Endothelial cell of umbilical vein (primary cell): ENCODE measurements at regions not wholly inside any gene's neighbourhood (a gene's known extent, or its start where the extent isn't known, plus 50 kb on each side); places are given as distances from the start of the nearest gene placed in this dataset.

Experiments
- BruUV-seq: library from RNA; stranded (reverse); fragments of 400-500 nt; replicated peaks from 2 replicates; lab custom pipeline; 2021; lab: Mats Ljungman, UMichigan
- CTCF ChIA-PET: fragments of 300-600, 350-600 bp; sonication (Branson Sonifier 250); formaldehyde crosslinking; loops from one replicate; lab custom pipeline; 2021; ENCODE audit warnings: antibody characterized with exemption, inconsistent platforms; lab: Charles Lee
- POLR2A ChIA-PET: fragments of 300-600, 350-600 bp; sonication (Branson Sonifier 250); formaldehyde crosslinking; loops from one replicate; lab custom pipeline; 2021; ENCODE audit warnings: antibody characterized with exemption, inconsistent platforms; lab: Charles Lee
- DNase-seq: peaks from one replicate; pipeline ENCODE4 v3.0.0-alpha.2; 2011; ENCODE audit warnings: low read depth, low spot score
- FAIRE-seq: peaks from 2 replicates; lab custom pipeline; 2011; peaks lifted over from hg19 to GRCh38; lab: Jason Lieb, UNC
- H2AFZ ChIP-seq: 2 replicates; pipeline ENCODE4 v1.6.0; 2012; ENCODE audit warnings: low read depth, low read length, control low read depth, inconsistent platforms
- H3K27ac ChIP-seq: 2 replicates; pipeline ENCODE4 v1.5.1; 2011; ENCODE audit warnings: low read depth, mild to moderate bottlenecking, control low read depth, low read length, moderate library complexity; ENCODE audit not compliant: insufficient read depth
- H3K27me3 ChIP-seq, 2 experiments: 2 replicates each; pipeline versions ENCODE4 v1.6.0 to v1.6.1; 2011; ENCODE audit warnings: low read length in 2 of 2, mixed read lengths in 1 of 2; ENCODE audit not compliant: control insufficient read depth in 2 of 2, insufficient read depth in 2 of 2
- H3K36me3 ChIP-seq, 2 experiments: 2 replicates in 1 of 2; 3 replicates in 1 of 2; pipeline ENCODE4 v1.5.1; 2011; ENCODE audit warnings: low read length in 2 of 2, mild to moderate bottlenecking in 1 of 2, moderate library complexity in 1 of 2; ENCODE audit not compliant: control insufficient read depth in 2 of 2, insufficient read depth in 2 of 2; ENCODE audit errors: extremely low read depth in 1 of 2
- H3K4me1 ChIP-seq: 3 replicates; pipeline ENCODE4 v1.5.1; 2011; ENCODE audit warnings: mild to moderate bottlenecking, low read length; ENCODE audit not compliant: control insufficient read depth, insufficient read depth; ENCODE audit errors: extremely low read depth
- H3K4me2 ChIP-seq: 2 replicates; pipeline ENCODE4 v1.6.1; 2011; ENCODE audit warnings: low read length, control low read depth, mixed read lengths; ENCODE audit not compliant: insufficient read depth
- H3K4me3 ChIP-seq, 3 experiments: fragments of 200-600 bp in 1 of 3; sonication (generic), shearing (Covaris generic) in 1 of 3; replicated peaks in 1 of 3; 2 replicates each; pipeline ENCODE4 v1.5.1; 2011 to 2016; ENCODE audit warnings: control low read depth in 3 of 3, low read length in 3 of 3, mild to moderate bottlenecking in 2 of 3, inconsistent platforms in 1 of 3, low read depth in 1 of 3, moderate library complexity in 1 of 3; ENCODE audit not compliant: insufficient read depth in 1 of 3
- H3K79me2 ChIP-seq: 2 replicates; pipeline ENCODE4 v1.6.0; 2012; ENCODE audit warnings: low read length, inconsistent platforms; ENCODE audit not compliant: control insufficient read depth, insufficient read depth
- H3K9ac ChIP-seq: replicated peaks from 2 replicates; pipeline ENCODE3; 2011; ENCODE audit warnings: low read length, control low read depth; ENCODE audit not compliant: insufficient read depth; ENCODE audit errors: extremely low read depth
- H3K9me1 ChIP-seq: replicated peaks from 3 replicates; pipeline ENCODE4 v1.6.0; 2011; ENCODE audit warnings: mild to moderate bottlenecking, low read length; ENCODE audit not compliant: control insufficient read depth, insufficient read depth; ENCODE audit errors: extremely low read depth
- H3K9me3 ChIP-seq: replicated peaks from 2 replicates; pipeline ENCODE4 v1.5.1; 2012; ENCODE audit warnings: low read length, inconsistent platforms; ENCODE audit not compliant: control insufficient read depth, insufficient read depth
- H4K20me1 ChIP-seq: replicated peaks from 2 replicates; pipeline ENCODE3; 2011; ENCODE audit warnings: mild to moderate bottlenecking, low read length; ENCODE audit not compliant: control insufficient read depth, insufficient read depth; ENCODE audit errors: extremely low read depth
- EZH2 ChIP-seq: IDR thresholded peaks from 2 replicates; pipeline ENCODE4 v1.6.1; 2012; ENCODE audit warnings: borderline replicate concordance, low read depth, mild to moderate bottlenecking, moderate library complexity, low read length, inconsistent platforms; ENCODE audit not compliant: severe bottlenecking
- FOS ChIP-seq: IDR thresholded peaks from 2 replicates; pipeline ENCODE4 v1.6.1; 2011; ENCODE audit warnings: mild to moderate bottlenecking, low read length, moderate library complexity, borderline replicate concordance; ENCODE audit not compliant: insufficient read depth
- GATA2 ChIP-seq: IDR thresholded peaks from 2 replicates; pipeline ENCODE4 v1.7.0; 2011; ENCODE audit warnings: low read depth, mild to moderate bottlenecking, moderate library complexity, mixed read lengths, low read length; ENCODE audit not compliant: insufficient read length, insufficient read depth
- JUN ChIP-seq: IDR thresholded peaks from 2 replicates; pipeline ENCODE4 v1.6.1; 2011; ENCODE audit warnings: borderline replicate concordance, low read depth; ENCODE audit not compliant: insufficient read length, insufficient read depth
- MYC ChIP-seq: IDR thresholded peaks from one replicate; pipeline ENCODE4 v1.6.1; 2011; ENCODE audit warnings: mild to moderate bottlenecking, low read depth, low read length
- POLR2A ChIP-seq: IDR thresholded peaks from 2 replicates; pipeline ENCODE4 v1.6.1; 2012; ENCODE audit warnings: low read depth, mild to moderate bottlenecking, control low read depth, low read length
- POLR2AphosphoS5 ChIP-seq: IDR thresholded peaks from 2 replicates; pipeline ENCODE4 v1.6.1; 2012; ENCODE audit warnings: low read depth, mild to moderate bottlenecking, control low read depth, low read length, moderate library complexity; ENCODE audit not compliant: insufficient read depth
- dilution Hi-C: fragments of 300-500 bp; cut with MboI; formaldehyde crosslinking; loops from one replicate; pipeline ENCODE4 v1.15.0; 2019; ENCODE audit warnings: low sequenced_read_pairs; ENCODE audit not compliant: extremely low pct_ligation_motif_present
- intact Hi-C: fragments of 100-400 bp; cut with micrococcal nuclease; formaldehyde crosslinking; loops from one replicate; pipeline ENCODE4 v1.10.0; 2022
- TF ChIP-seq, protein P1 (sequence below): IDR thresholded peaks from 2 replicates; pipeline ENCODE4 v1.6.1; 2011; ENCODE audit not compliant: insufficient read depth, insufficient read length
- TF ChIP-seq, protein P2 (sequence below), 2 donors: IDR thresholded peaks; 1 replicate in 1 of 2; 2 replicates in 1 of 2; pipeline ENCODE4 v1.5.1; 2011; ENCODE audit warnings: low read length in 2 of 2, mild to moderate bottlenecking in 2 of 2, moderate library complexity in 2 of 2, control low read depth in 1 of 2, inconsistent platforms in 1 of 2, low read depth in 1 of 2; ENCODE audit not compliant: insufficient read depth in 1 of 2; ENCODE audit errors: extremely low read depth in 1 of 2

DNA sequence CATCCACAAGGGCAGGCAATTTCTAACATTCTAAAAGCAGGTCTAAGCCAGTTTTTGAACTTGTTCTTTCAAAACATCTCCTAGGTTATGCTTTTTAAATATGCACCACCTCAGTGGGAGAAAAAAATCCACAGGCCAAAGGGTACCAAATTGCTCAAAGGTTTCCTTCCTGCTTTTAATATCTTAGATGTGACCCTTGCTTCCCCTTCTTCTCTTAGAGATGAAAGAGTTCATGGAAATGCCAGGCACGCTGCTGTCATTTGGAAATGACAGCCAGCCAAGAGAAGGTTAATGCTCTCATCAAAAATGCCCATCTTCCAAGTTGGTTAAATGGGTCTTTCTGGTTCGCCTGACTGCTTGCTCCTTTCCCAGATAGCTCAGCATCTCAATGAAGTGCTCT is 497.1 kb downstream of the CD83 start:
- ChIA-PET POLR2A (no interaction called here), CTCF (no interaction called here)
- Histone ChIP-seq H3K36me3 (no peaks in the 10 kb centered on the region), H2AFZ (no peak overlapping the region), H3K79me2 (no peaks in the 10 kb centered on the region), H3K9me1 (no peaks in the 10 kb centered on the region), H3K27me3 (no peaks in the 10 kb centered on the region), H3K9ac (no peak overlapping the region), H3K9me3 (peaks cover 3% of the 10 kb centered on the region), H4K20me1 (no peaks in the 10 kb centered on the region), H3K4me1 (no peaks in the 10 kb centered on the region), H3K4me2 (no peak overlapping the region), H3K27ac (no peak overlapping the region), H3K4me3 (no peak overlapping the region)
- DNase-seq (no peak), FAIRE-seq (no peak)
- no peak for TF ChIP-seq MYC
- TF ChIP-seq POLR2AphosphoS5, result no peak
- intact Hi-C loops (no loop called here), dilution Hi-C loops (no loop called here)
- BruUV-seq, result no TSS peak

DNA sequence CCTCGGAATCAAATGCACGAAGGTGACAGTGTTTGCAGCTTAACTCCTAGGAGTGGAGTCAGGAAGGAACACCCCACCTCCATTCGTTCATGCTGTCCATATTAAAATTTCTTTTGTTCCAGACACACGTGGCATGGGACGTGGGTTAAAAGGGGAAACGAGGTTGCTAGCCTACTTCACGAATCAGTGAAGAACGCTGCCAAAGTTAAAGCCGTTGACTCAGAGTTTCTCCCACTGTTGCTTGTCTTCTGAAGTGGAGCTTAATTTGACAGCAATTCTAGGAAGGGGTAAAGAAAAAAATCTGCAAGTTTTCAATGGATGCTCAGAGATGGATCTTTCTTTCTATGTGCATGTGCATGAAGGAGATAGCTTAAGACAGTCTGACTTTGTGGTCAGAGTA is 499.1 kb downstream of the CD83 start:
- H3K79me2 ChIP-seq, result no peaks in the 10 kb centered on the region
- no peaks in the 10 kb centered on the region for H3K36me3 ChIP-seq
- ChIA-PET CTCF (no interaction called here), POLR2A (no interaction called here)
- H3K4me3 ChIP-seq, result no peak overlapping the region
- H3K9me3 ChIP-seq, result peaks cover 6% of the 10 kb centered on the region
- H3K4me2 ChIP-seq, result no peak overlapping the region
- no peak overlapping the region for H3K9ac ChIP-seq
- no peaks in the 10 kb centered on the region for H3K9me1 ChIP-seq
- dilution Hi-C loops, result no loop called here
- no peak overlapping the region for H2AFZ ChIP-seq
- intact Hi-C loops, result no loop called here
- H3K27ac ChIP-seq, result no peak overlapping the region
- TF ChIP-seq FOS (no peak), GATA2 (no peak), MYC (no peak), EZH2 (no peak), POLR2A (no peak), JUN (no peak), POLR2AphosphoS5 (no peak)
- TF ChIP-seq, protein P1, sequence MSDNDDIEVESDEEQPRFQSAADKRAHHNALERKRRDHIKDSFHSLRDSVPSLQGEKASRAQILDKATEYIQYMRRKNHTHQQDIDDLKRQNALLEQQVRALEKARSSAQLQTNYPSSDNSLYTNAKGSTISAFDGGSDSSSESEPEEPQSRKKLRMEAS, result no peak
- TF ChIP-seq, protein P2, sequence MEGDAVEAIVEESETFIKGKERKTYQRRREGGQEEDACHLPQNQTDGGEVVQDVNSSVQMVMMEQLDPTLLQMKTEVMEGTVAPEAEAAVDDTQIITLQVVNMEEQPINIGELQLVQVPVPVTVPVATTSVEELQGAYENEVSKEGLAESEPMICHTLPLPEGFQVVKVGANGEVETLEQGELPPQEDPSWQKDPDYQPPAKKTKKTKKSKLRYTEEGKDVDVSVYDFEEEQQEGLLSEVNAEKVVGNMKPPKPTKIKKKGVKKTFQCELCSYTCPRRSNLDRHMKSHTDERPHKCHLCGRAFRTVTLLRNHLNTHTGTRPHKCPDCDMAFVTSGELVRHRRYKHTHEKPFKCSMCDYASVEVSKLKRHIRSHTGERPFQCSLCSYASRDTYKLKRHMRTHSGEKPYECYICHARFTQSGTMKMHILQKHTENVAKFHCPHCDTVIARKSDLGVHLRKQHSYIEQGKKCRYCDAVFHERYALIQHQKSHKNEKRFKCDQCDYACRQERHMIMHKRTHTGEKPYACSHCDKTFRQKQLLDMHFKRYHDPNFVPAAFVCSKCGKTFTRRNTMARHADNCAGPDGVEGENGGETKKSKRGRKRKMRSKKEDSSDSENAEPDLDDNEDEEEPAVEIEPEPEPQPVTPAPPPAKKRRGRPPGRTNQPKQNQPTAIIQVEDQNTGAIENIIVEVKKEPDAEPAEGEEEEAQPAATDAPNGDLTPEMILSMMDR (IDR thresholded peaks at IDR 0.05; ENCODE audit: extremely low read depth in 1 of 2, insufficient read depth in 1 of 2, low read depth in 1 of 2, low read length in 2 of 2), result no peak
- H4K20me1 ChIP-seq, result no peaks in the 10 kb centered on the region
- H3K27me3 ChIP-seq, result no peaks in the 10 kb centered on the region
- BruUV-seq, result no TSS peak
- DNase-seq (no peak), FAIRE-seq (no peak)
- H3K4me1 ChIP-seq, result no peaks in the 10 kb centered on the region
